GM21526 (cell line): ENCODE measurements at regions not wholly inside any gene's neighbourhood (a gene's known extent, or its start where the extent isn't known, plus 50 kb on each side); places are given as distances from the start of the nearest gene placed in this dataset.

ENCODE experiments used
- ATAC-seq: cut with Tn5 transposase; IDR thresholded peaks from one replicate; pipeline ENCODE4 v1.9.1; 2021; ENCODE audit warnings: moderate library complexity; ENCODE audit not compliant: unreplicated experiment, low FRiP score

- ATAC-seq, result no peak
These were observed 144.2 kb downstream of the AASDH start for GRCh38 chr4:56243107-56243506.

- ATAC-seq, result no peak
These were observed 145.8 kb downstream of the AASDH start for GRCh38 chr4:56241500-56241899.

GRCh38 chr4:56240554-56241174, 146.6 kb downstream of the AASDH start:
- no peak for ATAC-seq

GRCh38 chr4:56238251-56238650, 149.0 kb downstream of the AASDH start:
- no peak for ATAC-seq

GRCh38 chr4:56235725-56236124, 151.6 kb downstream of the AASDH start:
- no peak for ATAC-seq

- ATAC-seq, result no peak
These were observed 152.3 kb downstream of the AASDH start for GRCh38 chr4:56235011-56235410.

- ATAC-seq, result no peak
These were observed 153.2 kb downstream of the AASDH start for GRCh38 chr4:56234098-56234497.

- no peak for ATAC-seq
These were observed 155.9 kb downstream of the AASDH start for GRCh38 chr4:56231410-56231809.

- ATAC-seq, result no peak
These were observed 157.3 kb downstream of the AASDH start for GRCh38 chr4:56229947-56230346.

GRCh38 chr4:56227301-56227835, 159.9 kb downstream of the AASDH start:
- ATAC-seq, result no peak

- ATAC-seq, result no peak
These were observed 160.7 kb downstream of the AASDH start for GRCh38 chr4:56226579-56226978.

GRCh38 chr4:56224641-56225040, 162.7 kb downstream of the AASDH start:
- no peak for ATAC-seq

- no peak for ATAC-seq
These were observed 164.8 kb downstream of the AASDH start for GRCh38 chr4:56222514-56222913.

GRCh38 chr4:56220261-56220660, 167.0 kb downstream of the AASDH start:
- no peak for ATAC-seq

- no peak for ATAC-seq
These were observed 167.8 kb downstream of the AASDH start for GRCh38 chr4:56219447-56219846.

- ATAC-seq, result no peak
These were observed 168.9 kb downstream of the AASDH start for GRCh38 chr4:56218230-56218895.

GRCh38 chr4:56217343-56217890, 169.9 kb downstream of the AASDH start:
- no peak for ATAC-seq

GRCh38 chr4:56215901-56216300, 171.4 kb downstream of the AASDH start:
- no peak for ATAC-seq

- no peak for ATAC-seq
These were observed 172.0 kb downstream of the AASDH start for GRCh38 chr4:56215141-56215783.

GRCh38 chr4:56213543-56213942, 173.7 kb downstream of the AASDH start:
- ATAC-seq, result no peak

GRCh38 chr4:56212774-56213173, 174.5 kb downstream of the AASDH start:
- ATAC-seq, result no peak
